HG03354 (cell line): ENCODE measurements at regions not wholly inside any gene's neighbourhood (a gene's known extent, or its start where the extent isn't known, plus 50 kb on each side); places are given as distances from the start of the nearest gene placed in this dataset.
A peak's percentile ranks its signal among the peaks of the same experiment; 100 is the strongest.
"Not testable (repeated sequence)": the region's sequence is repeated elsewhere in the genome, so short reads cannot be mapped to it uniquely, and the experiment has no call there.

ENCODE experiments used
- ATAC-seq: cut with Tn5 transposase; IDR thresholded peaks from one replicate; pipeline ENCODE4 v1.9.1; 2021; ENCODE audit warnings: mild to moderate bottlenecking; ENCODE audit not compliant: unreplicated experiment, poor library complexity, severe bottlenecking

DNA sequence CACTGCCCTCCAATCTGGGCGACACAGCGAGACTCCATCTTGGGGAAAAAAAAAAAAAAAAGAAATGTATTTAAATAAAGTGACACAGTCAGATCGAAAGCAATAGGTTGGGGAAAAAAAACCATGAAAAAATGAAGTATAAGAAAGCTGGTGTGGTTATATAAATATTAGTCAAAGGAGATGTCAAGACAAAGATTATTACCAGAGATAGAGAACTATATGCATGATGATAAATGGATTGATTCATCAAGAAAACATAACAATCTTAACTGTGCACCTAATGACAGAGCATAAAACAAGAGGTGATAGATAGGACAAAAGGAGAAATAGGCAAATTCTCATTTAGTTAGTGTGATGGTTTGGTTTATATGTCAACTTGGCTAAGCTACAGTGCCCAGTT is 146.9 kb upstream of the AHI1 start:
- ATAC-seq, result no peak

DNA sequence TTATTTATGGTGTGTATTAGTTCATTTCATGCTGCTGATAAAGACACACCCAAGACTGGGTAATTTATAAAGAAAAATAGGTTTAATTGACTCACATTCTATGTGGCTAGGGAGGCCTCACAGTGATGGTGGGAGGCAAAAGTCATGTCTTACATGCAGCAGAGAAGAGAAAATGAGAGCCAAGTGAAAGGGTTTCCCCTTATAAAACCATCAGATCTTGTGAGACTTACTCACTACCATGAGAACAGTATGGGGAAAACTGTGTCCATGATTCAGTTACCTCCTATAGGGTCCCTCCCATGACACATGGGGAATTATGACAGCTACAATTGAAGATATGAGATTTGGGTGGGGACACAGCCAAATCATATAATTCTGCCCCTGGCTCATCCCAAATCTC is 150.0 kb upstream of the AHI1 start:
- ATAC-seq, result no peak

DNA sequence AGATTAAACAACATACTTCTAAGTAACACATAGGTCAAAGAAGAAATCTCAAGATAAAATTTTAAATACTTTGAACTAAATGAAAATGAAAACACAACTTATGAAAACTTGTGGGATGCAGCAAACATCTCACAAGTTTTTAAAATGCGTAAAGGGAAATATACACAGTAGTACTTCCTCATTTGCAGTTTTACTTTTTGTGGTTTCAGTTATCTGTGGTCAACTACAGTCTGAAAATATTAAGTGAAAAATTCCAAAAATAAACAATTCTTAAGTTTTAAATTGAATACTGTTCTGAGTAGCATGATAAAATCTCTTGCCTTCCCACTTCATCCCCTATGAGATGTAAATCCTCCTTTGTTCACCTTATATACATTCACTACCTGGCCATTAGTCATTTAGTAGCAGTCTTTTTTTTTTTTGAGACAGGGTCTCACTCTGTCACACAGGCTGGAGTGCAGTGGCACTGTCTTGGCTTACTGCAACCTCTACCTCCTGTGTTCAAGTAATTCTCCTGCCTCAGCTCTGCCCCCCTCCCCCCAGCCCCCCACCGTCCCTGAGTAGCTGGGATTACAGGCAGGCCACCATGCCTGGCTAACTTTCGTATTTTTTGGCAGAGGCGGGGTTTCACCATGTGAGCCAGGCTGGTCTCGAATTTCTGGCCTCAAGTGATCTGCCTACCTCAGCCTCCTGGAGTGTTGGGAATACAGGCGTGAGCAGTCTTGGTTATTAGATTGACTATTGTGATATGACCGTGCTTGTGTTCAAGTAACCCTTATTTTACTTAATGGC is 154.6 kb upstream of the AHI1 start:
- ATAC-seq, result peak; percentile 98

DNA sequence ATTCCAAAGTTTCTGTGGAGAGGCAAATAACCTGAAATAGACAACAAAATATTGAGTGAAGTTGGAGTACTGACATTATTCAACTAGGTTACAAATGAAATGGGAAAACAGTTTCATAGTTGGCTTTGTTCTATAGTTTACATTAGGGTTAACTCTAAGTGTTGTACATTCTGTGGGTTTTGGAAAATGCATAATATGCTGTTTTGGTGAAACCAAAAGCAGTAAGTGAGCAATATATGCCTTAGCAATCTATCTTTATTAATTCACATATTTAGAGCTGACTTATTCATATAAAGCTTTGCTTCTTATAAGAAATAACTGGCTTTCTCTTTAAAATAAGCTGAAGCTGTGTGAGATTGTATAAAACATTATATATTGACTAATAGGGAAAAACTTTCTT is 157.5 kb upstream of the AHI1 start:
- ATAC-seq, result no peak

DNA sequence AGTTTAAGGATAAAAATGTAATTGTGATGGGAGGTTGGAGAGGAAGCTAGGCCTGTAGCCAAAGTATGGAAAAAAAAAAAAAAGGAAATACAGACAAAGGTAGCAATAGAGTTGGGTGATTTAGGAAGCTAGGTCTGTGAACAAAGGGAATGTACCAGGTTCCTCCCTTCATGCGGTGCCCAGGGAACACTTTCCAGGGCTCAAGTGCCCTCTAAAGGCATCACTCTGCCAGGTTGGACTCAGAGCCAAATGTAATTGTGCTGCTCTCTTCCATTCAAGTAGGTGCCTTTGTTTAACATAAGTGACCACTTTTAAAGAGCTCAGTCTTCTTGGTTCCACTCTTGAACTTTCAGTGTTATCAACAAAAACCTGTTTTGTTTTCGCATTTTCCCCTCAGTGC is 159.7 kb upstream of the AHI1 start:
- ATAC-seq, result no peak

- no peak for ATAC-seq
Observed at GRCh38 chr6:135658481-135658880, 160.9 kb upstream of the AHI1 start.

DNA sequence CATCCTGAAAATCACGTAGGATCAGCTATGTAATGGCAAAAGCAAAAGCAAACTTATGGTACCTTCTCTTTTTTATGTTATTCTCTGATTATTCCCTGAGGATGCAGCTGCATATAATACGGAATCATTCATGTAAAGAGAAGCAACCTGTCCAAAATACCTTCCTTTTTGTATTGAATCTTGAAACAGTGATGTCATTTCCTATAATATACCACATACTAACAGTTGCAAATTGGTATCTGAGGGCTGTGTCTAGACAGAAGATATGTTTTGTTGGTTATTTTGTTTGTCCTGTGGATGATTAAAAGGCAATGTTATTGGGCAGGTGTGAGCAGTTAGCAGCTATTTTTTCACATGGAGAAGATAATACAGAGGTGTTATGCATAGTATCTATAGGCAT is 161.4 kb upstream of the AHI1 start:
- ATAC-seq, result no peak

- ATAC-seq, result no peak
Observed at GRCh38 chr6:135664527-135664926, 167.0 kb upstream of the AHI1 start.

DNA sequence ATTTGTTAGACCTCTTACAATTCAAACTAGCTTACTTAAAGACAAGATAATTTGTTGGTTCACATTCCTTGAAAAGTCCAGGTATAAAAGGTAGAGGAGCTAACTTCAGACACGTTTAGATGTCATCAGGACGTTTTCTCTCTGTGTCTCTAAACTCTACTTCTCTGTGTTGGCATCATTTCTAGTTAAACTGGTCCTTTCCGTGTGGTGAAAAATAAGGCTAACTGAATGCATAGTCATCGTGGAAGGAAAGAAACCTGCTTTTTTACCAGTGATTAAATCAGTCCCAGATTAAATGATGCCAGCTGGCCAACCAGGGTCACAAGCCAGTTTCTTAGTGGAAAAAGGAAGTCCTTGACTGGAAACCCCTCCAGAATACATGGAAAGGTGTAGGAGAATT is 168.4 kb upstream of the AHI1 start:
- ATAC-seq, result no peak

DNA sequence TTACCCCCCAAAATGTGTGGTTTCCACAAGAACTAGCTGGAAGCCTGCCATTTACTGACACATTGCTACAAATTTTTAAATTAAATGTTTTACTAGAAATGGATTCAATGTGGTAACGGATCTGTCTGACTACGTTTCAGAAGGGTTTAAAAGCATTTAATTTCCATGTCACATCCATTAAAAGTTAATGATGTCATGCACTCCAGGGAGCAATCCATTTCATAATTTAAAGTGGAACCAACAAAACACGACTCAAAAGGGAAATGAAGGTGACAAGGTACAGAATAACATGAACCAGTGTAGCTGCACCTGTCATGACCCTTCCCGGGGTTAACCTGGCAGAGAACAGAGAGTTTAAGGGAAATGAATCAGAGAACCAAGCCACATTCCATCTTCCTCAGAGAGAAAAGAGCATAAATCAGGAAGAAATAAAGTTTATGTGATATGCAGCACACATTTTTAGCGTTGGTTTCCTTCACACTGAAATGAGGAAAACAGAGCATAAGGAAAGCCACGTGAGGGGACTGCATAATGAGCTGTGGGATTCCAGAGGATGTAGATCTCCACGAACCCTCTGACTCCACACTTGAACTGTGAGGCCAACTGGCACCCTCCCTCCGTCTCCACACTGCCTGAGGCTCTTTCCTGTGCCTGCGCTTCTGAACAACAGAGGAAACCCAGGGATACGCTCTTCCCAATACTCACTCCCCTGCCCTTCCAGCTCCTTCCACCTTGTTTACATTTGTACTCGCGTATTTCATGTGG is 170.3 kb upstream of the AHI1 start:
- ATAC-seq, result no peak

- no peak for ATAC-seq
Observed at GRCh38 chr6:135672256-135672655, 174.7 kb upstream of the AHI1 start.

GRCh38 chr6:135673501-135674309 is 176.2 kb upstream of the AHI1 start:
- no peak for ATAC-seq

DNA sequence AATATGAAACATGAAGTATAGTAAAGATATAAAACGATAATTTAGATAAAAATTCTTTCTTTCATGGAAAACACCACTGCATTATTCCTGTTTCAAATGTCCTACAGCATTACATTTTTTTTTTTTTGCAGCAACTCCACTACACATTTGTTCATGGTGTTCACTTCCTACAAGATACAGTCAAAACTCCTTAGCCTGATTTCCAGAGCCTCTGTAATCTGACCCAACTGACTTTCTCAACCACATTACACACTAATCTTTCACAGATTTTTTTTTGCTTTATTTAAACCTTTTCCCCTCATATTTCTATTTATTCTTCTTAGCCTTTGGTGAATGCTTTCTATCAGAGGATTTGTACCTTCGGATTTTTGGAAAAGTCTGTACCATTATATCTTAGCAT is 176.5 kb upstream of the PDE7B start:
- ATAC-seq, result no peak

DNA sequence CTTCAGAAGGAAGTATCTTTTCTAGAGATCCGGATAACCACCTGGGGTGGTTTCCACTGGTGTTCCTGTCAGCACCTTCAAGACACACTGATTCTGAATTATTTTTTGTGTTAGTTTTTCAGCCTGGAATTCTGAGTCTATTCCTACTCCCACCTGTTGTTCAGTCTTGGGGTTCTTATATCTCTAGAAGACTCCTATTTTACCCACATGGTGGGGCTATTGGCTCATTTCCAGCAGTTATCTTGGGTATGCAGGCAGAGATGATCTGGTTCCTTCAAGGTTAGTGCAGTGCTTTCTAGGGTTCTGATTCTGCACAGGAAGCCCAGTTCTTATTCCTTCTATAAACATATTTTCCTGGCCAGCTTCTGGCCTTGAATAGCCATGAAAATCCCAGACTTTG is 175.6 kb upstream of the PDE7B start:
- no peak for ATAC-seq

DNA sequence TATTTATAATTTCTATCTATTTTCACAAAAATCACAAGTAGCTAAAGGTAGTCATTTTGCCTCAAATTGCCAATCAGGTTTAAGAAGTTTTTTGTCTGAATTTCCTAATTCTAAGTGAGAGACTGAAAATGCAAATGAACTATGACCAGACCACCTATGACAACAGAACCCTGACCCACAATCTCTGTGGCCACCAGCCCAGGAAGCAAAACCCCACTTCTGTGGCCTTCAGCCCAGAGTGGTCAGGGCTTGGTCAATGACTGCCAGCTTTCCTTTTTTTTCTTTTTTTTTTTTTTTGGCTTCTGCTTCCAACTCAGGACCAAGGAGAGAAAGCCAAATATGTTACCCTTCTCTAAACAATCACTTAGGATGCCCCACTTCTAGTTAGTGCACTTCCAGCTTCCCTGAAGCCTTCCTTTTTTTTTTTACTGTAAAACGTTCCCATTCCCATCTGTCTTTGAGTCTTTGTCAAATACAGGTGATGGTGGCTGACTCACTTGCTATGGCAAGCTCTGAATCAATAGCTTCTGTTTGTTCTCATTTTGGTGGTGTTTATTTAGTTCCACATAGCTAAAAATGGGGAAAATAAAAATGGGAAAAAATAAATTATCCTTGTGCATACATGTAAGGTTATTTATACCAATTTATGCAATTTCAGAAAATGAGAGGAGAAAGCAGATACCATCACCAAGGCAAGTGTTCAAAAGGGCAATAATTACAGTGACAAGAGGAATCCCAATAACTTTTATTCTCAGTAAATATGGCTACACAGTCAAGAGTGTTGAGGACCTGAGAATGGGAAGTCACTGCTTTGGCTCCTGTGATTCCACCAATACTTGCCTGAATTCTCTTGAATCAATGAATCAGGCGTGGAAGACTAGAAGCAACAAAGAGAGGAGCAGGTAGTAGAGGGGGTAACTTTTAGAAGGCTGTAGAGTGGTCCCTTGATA is 170.3 kb upstream of the PDE7B start:
- no peak for ATAC-seq

DNA sequence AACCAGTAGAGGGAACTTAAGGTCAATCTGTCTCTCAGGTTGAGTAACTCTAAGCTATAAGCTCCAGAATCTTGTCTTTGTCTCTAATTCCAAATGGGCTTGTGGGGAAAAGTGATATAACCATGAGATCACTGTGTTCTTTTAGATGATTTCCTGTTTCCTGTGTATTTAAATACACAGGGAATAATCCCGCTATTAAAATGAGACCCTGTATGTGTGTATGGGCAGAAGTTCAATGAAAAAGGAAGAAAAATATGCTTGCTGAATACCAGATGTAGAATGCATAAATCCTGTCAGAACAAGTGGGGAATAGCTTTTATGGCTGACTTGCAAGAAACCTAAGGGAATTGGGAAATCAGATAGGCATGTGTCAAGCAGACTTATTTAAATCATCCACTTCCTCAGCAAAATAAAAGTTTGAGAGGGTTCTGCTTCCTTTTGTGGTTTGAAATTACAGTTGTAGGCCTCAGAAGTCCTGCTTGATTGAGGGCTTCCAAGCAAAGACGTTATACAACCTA is 164.7 kb upstream of the PDE7B start:
- ATAC-seq, result no peak

GRCh38 chr6:135688476-135688875 is 163.0 kb upstream of the PDE7B start:
- ATAC-seq, result not testable (repeated sequence)

DNA sequence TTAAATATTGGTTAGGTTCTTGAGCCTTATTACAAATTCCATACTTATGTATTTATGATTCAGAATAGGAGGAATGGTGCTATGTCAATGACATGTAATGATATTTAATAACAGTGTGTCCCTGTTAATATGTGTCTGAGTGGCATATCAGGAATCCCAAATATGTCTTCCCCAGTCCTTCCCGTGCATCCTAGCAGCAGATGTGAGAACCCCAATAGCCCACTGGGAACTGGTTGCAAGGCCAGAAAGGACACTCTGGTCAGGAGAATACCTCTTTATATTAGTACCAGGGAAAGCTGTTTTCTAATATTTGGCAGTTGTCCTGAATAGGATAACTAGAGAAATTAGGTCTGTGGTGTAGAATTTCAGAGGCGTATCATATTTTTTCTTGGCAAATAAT is 159.1 kb upstream of the PDE7B start:
- ATAC-seq, result no peak

DNA sequence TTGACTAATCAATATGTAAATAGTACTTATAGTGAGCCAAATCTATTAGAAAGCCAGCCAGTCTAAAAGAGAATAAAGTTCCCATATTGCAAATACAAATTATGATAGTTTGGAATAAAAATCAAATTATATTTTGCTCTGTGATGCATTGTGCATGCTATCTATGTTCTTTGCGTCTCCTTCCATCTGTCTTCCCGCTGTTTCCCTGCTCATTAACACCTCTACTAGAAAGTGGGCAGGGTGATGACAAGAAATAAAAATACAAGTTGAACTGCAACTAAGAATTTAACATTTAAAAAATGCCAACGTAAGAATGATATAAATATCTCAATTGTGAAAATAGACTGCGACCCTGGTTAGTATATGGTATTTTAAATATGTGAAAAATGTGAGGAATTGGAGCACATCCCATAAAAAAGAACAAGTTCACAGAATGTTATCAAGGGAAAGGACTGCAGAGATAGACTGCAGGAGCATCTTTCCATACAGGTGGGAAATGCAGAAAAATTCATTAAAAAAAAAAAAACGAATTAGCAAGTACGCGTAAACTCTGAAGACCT is 157.6 kb upstream of the PDE7B start:
- ATAC-seq, result no peak
